NCI-H187 treated with DMSO at 0.1 percent for 48 hours (cell line): ENCODE measurements at regions not wholly inside any gene's neighbourhood (a gene's known extent, or its start where the extent isn't known, plus 50 kb on each side); places are given as distances from the start of the nearest gene placed in this dataset.
"Not testable (repeated sequence)": the region's sequence is repeated elsewhere in the genome, so short reads cannot be mapped to it uniquely, and the experiment has no call there.

Experiments
- DNase-seq: peaks from one replicate; lab custom pipeline; 2025; lab: John Stamatoyannopoulos, UW

GRCh38 chr5:166073901-166074581 is 2217.4 kb upstream of the WWC1 start:
- no peak for DNase-seq

- DNase-seq = no peak
These were observed 2216.6 kb upstream of the WWC1 start for GRCh38 chr5:166074582-166075481.

GRCh38 chr5:166083183-166083959 is 2208.1 kb upstream of the WWC1 start:
- no peak for DNase-seq

DNA sequence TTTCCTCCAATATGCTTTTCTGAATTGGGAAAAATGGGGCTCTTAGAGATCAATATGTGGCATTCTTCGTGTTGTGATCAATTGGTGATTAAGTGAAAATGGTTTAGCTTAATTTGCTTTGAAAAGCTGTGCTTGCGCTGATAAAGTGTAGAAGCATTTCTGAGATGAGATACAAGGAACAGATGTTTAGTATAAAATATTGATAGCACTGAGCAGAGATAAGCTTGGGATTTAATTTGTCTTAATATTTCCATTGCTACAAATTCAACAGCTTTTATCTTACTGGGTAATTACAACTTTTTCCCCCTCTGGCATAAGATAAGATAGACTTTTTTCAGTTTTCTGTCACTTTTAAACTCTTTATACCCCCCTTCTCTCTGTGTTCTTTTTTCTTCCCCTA is 2204.9 kb upstream of the WWC1 start:
- no peak for DNase-seq

DNA sequence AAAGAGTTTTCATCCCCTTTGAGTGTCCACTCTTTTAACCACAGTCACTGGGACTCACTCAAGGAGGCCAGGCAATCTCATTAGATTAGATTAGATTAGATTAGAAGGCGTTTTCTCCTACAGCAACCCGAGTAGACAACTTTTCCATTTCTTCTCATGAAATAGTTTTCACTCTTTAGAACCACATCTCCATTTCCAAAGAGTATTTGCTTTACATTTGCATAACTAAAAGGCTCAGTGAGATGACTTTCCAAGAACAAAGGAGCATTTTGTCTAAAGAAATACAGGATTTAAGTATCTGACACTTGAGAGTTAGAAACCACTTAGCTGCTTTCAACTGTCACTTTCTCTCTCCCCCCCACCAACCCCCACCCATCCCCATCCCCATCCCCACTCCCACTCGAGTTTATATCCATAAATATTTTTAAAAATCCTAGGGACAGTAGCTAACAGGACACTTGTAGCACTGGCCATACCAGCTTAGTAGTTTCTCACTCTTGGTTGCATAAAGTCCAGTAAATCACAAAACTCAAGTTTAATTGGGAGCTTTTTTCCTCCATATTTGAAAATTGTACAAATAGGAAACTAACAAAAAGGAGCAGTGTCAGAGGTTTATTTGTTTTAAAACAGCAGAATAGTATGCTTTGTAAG is 2202.9 kb upstream of the WWC1 start:
- no peak for DNase-seq

DNA sequence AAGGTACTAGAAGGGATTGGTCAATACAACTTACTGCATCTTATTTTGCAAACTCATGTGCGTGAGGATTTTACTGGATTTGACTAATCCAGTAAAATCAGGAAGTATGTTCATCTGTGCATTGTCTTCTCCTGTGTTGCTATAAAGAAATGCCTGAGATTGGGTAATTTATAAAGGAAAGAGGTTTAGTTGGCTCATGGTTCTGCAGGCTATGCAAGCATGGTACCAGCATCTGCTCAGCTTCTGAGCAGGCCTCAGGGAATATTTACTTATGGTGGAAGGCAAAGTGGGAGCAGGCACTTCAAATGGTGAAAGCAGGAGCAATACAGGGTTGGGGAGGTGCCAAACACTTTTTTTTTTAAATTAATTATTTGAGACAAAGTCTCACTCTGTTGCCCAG is 2199.5 kb upstream of the WWC1 start:
- DNase-seq = no peak

GRCh38 chr5:166093312-166093711 is 2198.1 kb upstream of the WWC1 start:
- no peak for DNase-seq

DNA sequence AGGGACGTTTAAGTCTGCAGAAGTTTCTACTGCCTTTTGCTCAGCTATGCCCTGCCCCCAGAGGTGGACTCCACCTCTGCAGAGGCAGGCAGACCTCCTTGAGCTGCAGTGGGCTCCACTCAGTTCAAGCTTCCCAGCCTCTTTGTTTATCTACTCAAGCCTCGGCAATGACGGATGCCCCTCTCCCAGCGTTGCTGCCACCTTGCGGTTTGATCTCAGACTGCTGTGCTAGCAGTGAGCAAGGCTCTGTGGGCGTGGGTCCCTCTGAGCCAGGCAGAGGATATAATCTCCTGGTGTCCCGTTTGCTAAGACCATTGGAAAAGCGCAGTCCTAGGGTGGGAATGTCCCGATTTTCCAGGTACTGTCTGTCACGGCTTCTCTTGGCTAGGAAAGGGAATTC is 2188.5 kb upstream of the WWC1 start:
- no peak for DNase-seq

DNA sequence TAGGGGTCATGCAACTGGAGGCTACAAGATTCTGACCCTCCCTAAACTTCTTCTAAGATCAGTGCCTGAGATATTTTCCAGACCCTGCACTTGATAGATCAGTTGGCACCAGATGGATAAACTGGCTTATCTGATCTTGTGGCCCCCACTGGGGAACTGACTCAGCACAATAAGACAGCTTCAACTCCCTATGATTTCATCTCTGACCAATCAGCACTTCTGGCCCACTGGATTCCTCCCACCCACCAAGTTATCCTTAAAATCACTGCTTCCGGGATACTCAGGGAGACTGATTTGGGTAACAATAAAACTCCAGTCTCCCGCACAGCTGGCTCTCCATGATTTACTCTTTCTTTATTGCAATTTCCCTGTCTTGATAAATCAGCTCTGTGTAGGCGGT is 2180.4 kb upstream of the WWC1 start:
- no peak for DNase-seq

GRCh38 chr5:166117072-166118066 is 2174.1 kb upstream of the WWC1 start:
- DNase-seq = no peak

DNA sequence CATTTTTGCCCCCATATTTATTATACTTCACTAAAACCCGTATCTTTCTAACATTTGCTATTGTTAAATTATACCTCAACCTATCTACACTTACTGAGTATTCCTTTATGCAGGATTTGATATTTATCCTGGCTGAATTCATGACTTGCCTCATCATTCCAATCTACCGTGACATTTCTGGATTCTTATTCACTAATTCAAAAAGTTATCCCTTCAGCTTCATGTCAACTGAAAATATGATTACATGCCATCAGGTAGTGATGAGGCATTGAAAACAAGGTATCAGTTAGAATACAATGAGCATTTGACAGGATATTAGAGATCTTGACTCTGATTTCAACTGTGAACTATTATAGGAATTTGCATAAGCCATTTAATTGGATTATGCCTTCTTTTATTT is 2171.9 kb upstream of the WWC1 start:
- DNase-seq = no peak

GRCh38 chr5:166123717-166124116 is 2167.7 kb upstream of the WWC1 start:
- no peak for DNase-seq

- DNase-seq = no peak
These were observed 2163.5 kb upstream of the WWC1 start for GRCh38 chr5:166127766-166128570.

- DNase-seq = not testable (repeated sequence)
These were observed 2146.3 kb upstream of the WWC1 start for GRCh38 chr5:166145107-166145506.

DNA sequence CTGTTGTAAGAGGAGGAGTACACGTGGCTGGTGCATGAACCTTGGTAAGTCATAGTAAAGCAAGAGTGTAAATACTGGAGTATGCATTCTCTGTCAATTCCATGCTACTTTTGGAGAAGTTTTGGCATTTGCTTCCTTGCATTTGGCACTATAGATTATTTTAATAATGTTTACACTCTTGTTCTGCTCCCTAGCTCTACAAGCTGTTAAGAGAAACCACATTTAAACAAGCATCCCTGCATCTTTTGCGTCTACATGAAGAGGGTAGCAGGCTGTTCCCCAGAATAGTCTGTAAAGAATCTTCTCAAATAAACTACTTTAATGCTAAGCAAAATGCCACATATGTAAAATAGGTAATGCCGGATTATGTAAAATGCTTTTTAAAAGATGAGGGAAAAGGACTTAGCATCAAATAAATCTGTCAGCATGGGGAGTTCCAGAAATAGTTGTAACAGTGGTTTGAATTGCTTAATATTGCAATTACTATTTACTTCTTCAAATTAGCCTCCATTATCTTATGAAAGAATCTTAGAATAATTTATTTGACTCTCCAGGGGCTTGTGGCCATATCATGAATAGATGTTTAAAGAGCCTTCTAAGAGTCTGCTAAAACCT is 2127.3 kb upstream of the WWC1 start:
- no peak for DNase-seq

DNA sequence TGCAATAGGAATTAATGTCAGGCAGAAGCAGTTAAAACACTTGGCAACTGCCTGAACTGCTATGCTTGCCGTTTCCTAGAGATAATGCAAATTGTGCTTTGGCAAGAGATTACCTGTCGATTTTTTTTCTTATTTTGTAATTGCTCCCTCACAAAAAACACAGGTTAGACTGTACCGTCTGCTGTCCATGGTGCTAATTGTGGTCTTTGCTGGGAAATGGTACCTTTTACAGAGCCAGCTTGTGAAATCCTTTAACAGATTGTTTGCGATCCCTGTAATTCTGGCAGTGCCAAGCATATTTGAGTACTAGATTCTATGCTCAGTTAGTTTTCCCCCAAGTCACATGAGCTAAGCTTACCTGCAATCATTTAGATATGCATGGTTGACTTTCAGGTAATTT is 2125.8 kb upstream of the WWC1 start:
- DNase-seq = no peak

DNA sequence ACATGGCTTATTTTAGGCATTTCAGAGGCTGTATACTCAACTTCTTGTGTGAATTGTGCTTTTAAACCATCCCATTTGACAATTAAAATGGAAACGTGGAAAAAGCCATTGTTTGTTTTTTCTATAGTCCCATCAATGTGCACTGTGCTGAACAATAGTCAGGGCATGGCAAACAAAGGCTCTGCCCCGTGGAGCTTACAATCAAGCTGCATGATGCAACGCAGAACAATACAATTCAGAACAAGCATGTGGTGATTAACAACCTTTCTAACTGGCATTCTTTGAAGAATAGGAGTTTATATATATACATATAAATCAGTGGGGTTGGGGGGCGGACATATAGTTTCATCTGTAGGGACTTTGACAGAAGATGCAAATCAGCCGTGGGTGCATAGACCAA is 2125.4 kb upstream of the WWC1 start:
- no peak for DNase-seq

DNA sequence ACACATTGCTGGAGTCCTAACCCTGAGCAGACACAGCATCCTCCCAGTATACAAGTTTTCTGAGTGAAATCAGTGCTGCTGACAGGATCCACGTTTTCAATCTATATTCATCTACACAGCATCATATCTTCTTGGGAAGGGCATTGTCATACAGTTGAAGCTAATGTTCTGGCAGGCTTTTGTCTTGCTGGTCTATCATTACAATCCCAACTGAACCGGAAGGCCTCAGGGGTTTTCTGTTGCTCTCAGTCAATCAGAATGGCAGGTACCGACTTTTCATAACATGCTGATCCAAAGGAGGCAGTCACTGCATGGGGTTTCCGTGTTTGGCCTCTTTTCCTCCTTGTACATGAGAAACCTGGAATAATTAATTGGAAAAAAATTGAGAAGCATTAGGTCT is 2118.8 kb upstream of the WWC1 start:
- DNase-seq = no peak

DNA sequence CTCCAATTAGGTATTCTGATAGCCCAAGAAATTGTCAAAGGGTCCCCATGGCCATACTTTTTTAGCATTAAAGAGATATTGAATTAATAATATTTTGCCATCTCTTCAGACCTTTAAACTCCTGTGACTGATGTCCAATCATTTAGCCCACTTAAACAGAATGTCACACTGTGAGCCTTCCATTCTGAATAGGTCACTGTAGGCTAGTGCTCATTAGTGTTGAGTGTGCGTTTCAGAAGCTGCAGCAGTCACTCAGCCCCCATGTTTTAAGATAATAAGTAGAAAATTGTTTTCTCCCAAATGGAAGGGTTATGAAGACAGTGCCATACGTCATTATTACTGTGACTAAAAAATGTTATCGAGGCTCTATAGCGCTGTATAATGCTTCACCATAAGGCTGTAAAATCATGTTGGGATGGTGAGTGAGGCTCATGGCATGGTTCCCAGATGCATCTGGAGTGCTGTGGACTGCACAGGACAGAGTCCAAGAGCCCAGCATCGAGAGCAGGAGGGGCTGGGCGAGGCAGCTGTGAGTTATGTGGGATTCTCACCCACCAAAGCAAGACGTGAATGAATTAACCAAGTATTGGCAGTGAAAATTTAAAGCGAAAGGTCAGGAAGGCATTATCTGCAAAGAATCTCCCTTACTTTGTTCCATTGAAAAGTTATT is 2112.9 kb upstream of the WWC1 start:
- no peak for DNase-seq
